ENCODE measurements at regions not wholly inside any gene's neighbourhood (a gene's known extent, or its start where the extent isn't known, plus 50 kb on each side); places are given as distances from the start of the nearest gene placed in this dataset.

GRCh38 chr10:3468919-3469638 is 296.5 kb upstream of the PITRM1 start:
- peak overlapping the region; percentile 84 to 100 for H3K27ac ChIP-seq (ENCODE audit: low read depth in 2 of 2, low read length in 1 of 2)
- no peaks in the 10 kb centered on the region for H3K9me2 ChIP-seq
- H2AFZ ChIP-seq (ENCODE audit: low read depth) = peak overlapping the region; percentile 23; the same call in 1 of the 2 replicates
- H4K20me1 ChIP-seq (ENCODE audit: insufficient read depth) = no peaks in the 10 kb centered on the region
- CTCF ChIA-PET = no interaction called here
- H3K4me2 ChIP-seq = peak overlapping the region; percentile 73
- no peaks in the 10 kb centered on the region for H3K9me3 ChIP-seq
- H3F3A ChIP-seq (replicated peaks; ENCODE audit: insufficient read depth) = peaks cover 35% of the 10 kb centered on the region
- H3K27me3 ChIP-seq (ENCODE audit: insufficient read depth) = no peaks in the 10 kb centered on the region
- H3K79me2 ChIP-seq (ENCODE audit: insufficient read depth) = no peaks in the 10 kb centered on the region
- DNase-seq = no peak
- 17% methylated on average over 12 of the region's 12 CpGs for WGBS (ENCODE audit: low lambda C conversion rate)
- no peaks in the 10 kb centered on the region for H3K36me3 ChIP-seq (replicated peaks in 1 of 2; ENCODE audit: control insufficient read depth in 1 of 2, insufficient read depth in 2 of 2, low read length in 1 of 2)
- H3K4me3 ChIP-seq (ENCODE audit: low read depth in 2 of 2, low read length in 1 of 2) = 0 out of 4 replicates have a peak overlapping the region, but pooled peaks of 1 of the 2 experiments have one; percentile 6
- H3K9ac ChIP-seq = peak overlapping the region; percentile 94
- TF ChIP-seq USF2 (IDR thresholded peaks at IDR 0.05; ENCODE audit: borderline replicate concordance, low read depth, low read length) (no peak), NFIC (IDR thresholded peaks at IDR 0.05; ENCODE audit: borderline replicate concordance) (peak; percentile 82), JUND (IDR thresholded peaks at IDR 0.05) (peak; percentile 87), NRF1 (IDR thresholded peaks at IDR 0.05; ENCODE audit: low read depth, low read length) (no peak), RXRA (IDR thresholded peaks at IDR 0.05; ENCODE audit: borderline replicate concordance, low read depth) (peak; percentile 52; the same call in 1 of the 2 replicates), SIN3A (IDR thresholded peaks at IDR 0.05; ENCODE audit: borderline replicate concordance, low read depth, low read length) (peak; percentile 49; the same call in 1 of the 2 replicates), ZBTB33 (IDR thresholded peaks at IDR 0.05; ENCODE audit: borderline replicate concordance, low read depth) (peak; percentile 73), FOSL2 (IDR thresholded peaks at IDR 0.05; ENCODE audit: borderline replicate concordance, low read depth) (peak; percentile 87), TCF12 (IDR thresholded peaks at IDR 0.05) (peak; percentile 87), PBX3 (IDR thresholded peaks at IDR 0.05) (peak; percentile 85), EP300 (IDR thresholded peaks at IDR 0.05; ENCODE audit: borderline replicate concordance in 1 of 2, low read depth in 1 of 2, low read length in 1 of 2) (peak in 1 of 2 experiments; percentile 86; a peak in 1 of 4 replicates), USF1 (IDR thresholded peaks at IDR 0.05; ENCODE audit: borderline replicate concordance, low read depth) (no peak), FOXM1 (IDR thresholded peaks at IDR 0.05; ENCODE audit: low read depth) (peak; percentile 95), MEF2A (IDR thresholded peaks at IDR 0.05; ENCODE audit: borderline replicate concordance, low read depth) (peak; percentile 84), POLR2AphosphoS5 (IDR thresholded peaks at IDR 0.05; ENCODE audit: low read depth, low read length) (peak; percentile 62)
- H3K4me1 ChIP-seq (ENCODE audit: control insufficient read depth in 1 of 2, insufficient read depth in 2 of 2, low read depth in 1 of 2, low read length in 1 of 2) = peaks cover 2 to 28% of the 10 kb centered on the region in 2 experiments; a peak in 3 of 4 replicates
- POLR2A ChIA-PET = no interaction called here

Measured in SK-N-SH (cell line).